DMS53 (cell line): ENCODE measurements at regions not wholly inside any gene's neighbourhood (a gene's known extent, or its start where the extent isn't known, plus 50 kb on each side); places are given as distances from the start of the nearest gene placed in this dataset.

ENCODE experiments used
- DNase-seq: peaks from one replicate; lab custom pipeline; 2025; lab: John Stamatoyannopoulos, UW

DNA sequence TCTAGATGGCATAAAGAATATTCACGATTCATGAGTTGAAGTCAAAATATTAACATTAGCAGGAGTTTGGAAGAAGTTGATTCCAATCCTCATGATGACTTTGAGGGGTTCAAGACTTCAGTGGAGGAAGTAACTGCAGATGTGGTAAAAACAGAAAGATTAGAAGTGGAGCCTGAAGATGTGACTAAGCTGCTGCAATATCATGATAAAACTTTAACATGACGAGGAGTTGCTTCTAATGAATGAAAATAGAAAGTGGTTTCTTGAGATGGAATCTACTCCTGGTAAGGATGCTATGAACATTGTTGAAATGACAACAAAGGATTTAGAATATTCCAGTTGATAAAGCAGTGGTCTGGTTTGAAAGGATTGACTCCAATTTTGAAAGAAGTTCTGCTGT, 70.1 kb upstream of the TMLHE start:
- no peak for DNase-seq

DNA sequence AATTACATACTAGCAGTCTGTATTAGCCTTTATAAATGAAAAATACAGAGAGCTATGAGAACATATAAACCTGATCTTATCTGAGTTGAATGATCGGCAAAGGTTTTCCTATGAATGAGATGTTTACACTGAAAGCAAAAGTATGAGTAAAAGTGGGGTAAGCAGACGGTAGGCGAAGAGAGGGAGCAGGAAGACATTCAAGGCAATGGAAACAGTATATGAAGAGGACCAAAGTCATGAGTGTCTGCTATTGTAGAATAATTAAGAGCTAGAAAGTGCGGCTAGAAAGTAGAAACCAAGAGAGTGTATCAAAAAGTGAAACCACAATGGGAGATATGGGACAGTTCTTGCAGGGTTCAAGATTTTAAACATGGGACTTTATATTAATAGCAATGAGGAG, 67.0 kb upstream of the TMLHE start:
- no peak for DNase-seq

DNA sequence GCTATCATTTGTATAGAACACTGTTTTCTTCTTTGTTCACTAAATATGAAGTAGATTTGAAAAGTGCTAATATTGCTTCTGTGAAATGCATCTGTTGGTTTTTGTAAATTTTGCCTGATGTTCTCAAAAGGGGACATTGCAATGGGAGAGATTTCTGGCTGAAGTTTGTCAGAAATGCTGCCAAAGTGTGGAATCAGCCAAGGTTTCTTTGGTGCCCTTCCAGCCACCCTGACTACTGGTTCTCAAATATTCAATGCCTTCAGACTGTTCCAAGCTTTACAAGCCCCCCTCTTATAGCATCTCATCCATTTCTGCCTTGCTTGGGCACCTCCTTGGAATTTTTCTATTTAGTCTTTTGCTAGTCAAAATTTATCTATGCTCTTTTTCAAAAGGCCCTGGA, 60.6 kb upstream of the TMLHE start:
- DNase-seq, result no peak

DNA sequence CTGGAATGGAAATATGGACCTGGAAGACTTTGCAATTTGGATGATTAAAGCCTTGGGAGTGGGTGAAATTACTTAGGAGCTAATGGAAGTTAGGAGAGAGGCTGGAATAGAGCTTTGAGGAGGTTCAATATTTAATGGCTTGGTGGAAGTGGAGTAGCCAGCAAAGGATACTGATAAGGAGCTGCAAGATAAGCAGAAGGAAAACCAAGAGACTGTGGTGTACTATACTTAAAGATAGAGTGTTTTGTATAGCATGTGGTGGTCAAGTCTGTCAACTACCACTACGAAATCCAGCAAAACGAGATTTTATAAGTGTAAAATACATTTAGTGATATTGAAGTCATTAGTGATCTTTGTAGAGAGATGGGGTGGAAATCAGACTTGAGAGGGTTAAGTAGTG, 54.0 kb upstream of the TMLHE start:
- DNase-seq, result no peak
